Heart left ventricle (tissue), 16 donors: ENCODE measurements at regions not wholly inside any gene's neighbourhood (a gene's known extent, or its start where the extent isn't known, plus 50 kb on each side); places are given as distances from the start of the nearest gene placed in this dataset.

ENCODE experiments used
- ATAC-seq, 4 donors: fragments of 200-7000 bp; cut with Tn5 transposase; one replicate each; pipeline ENCODE4 v1.9.1; 2020 to 2022; ENCODE audit warnings: moderate library complexity in 4 of 4, mild to moderate bottlenecking in 3 of 4, moderate number of reproducible peaks in 1 of 4
- DNase-seq, 5 donors: peaks; one replicate each; pipeline ENCODE4 v3.0.0-alpha.2; 2020
- H3K27ac ChIP-seq, 12 donors: fragments of 200-600 bp; sonication (generic) in 4 of 12; one replicate each; pipeline versions ENCODE4 v1.5.0 to v1.8.0; 2016 to 2022; ENCODE audit warnings: mild to moderate bottlenecking in 2 of 12
- H3K27me3 ChIP-seq, 9 donors: fragments of 200-600 bp; sonication (generic) in 2 of 9; one replicate each; pipeline versions ENCODE4 v1.5.1 to v1.8.0; 2016 to 2022; ENCODE audit warnings: mild to moderate bottlenecking in 3 of 9
- H3K36me3 ChIP-seq, 9 donors: fragments of 200-600 bp; sonication (generic) in 2 of 9; one replicate each; pipeline versions ENCODE4 v1.5.0 to v1.8.0; 2018 to 2022; ENCODE audit warnings: mild to moderate bottlenecking in 2 of 9
- H3K4me1 ChIP-seq, 12 donors: fragments of 200-600 bp; sonication (generic) in 4 of 12; one replicate each; pipeline versions ENCODE4 v1.5.0 to v1.8.0; 2016 to 2022; ENCODE audit warnings: mild to moderate bottlenecking in 3 of 12
- H3K4me3 ChIP-seq, 12 donors: fragments of 200-600 bp; sonication (generic) in 4 of 12; one replicate each; pipeline versions ENCODE4 v1.5.0 to v1.8.0; 2017 to 2022; ENCODE audit warnings: mild to moderate bottlenecking in 9 of 12, moderate library complexity in 4 of 12
- H3K9me3 ChIP-seq, 12 donors: fragments of 200-600 bp; sonication (generic) in 4 of 12; one replicate each; pipeline versions ENCODE4 v1.5.0 to v1.8.0; 2016 to 2022; ENCODE audit warnings: mild to moderate bottlenecking in 1 of 12
- POLR2A ChIP-seq, 2 donors: fragments of 450-650 bp; IDR thresholded peaks; one replicate each; pipeline ENCODE4 v1.6.1; 2017; ENCODE audit warnings: antibody characterized with exemption in 2 of 2, mild to moderate bottlenecking in 2 of 2, moderate library complexity in 2 of 2
- WGBS, 4 donors: extraction: QIAGEN DNeasy Blood & Tissue Kit in 2 of 4; methylation state at CpG; one replicate each; pipeline versions ENCODE4 v1.1.5 to v1.1.7; 2013 to 2018; 5-methylcytosine and 5-hydroxymethylcytosine counted together
- intact Hi-C, 10 donors: fragments of 100-400 bp; cut with DNase I; formaldehyde crosslinking; loops; one replicate each; pipeline versions ENCODE4 v1.11.1 to v1.14.2; 2022
- TF ChIP-seq, protein P1 (sequence below), 12 donors: fragments of 200-600 bp; sonication (generic) in 4 of 12; IDR thresholded peaks; one replicate each; pipeline versions ENCODE4 v1.5.0 to v1.8.0; 2018 to 2022; ENCODE audit warnings: antibody characterized with exemption in 12 of 12, mild to moderate bottlenecking in 5 of 12
- donor health status: ischemic (EF 13 %, LVEDD 7.1; RV severe dilation, severe dysfunction).
- donor health status: healthy with polysubstance abuse.
- donor health status: DM: no; HTN: yes; CAD: no.
- donor health status: DM: no; HTN: no; CAD: no.
- donor health status: ischemic (EF 25% LVEDD 6.9; RV normal size, moderate dysfunction).
- donor health status: ischemic (EF 25% LVEDD 5.7; RV mildly dilated, moderate dysfunction).
- donor health status: healthy.
- donor health status: DM: yes; HTN: yes; CAD: no.
- donor health status: ischemic (EF 35%, LVEDD 5.7; RV mildly dilated, moderate dysfunction).
- donor health status: nonischemic (EF 11% LVEDD 7.7; RV severe dilation, severe dysfunction).
- donor health status: DM: yes; HTN: yes; CAD: no.
- donor health status: PGD.
- donor health status: ischemic (EF 29% LVEDD 5.4; RV normal size, mild dysfunction).
- donor health status: nonischemic (EF 23%, LVEDD 6.1; RV moderate dilation, normal function).

DNA sequence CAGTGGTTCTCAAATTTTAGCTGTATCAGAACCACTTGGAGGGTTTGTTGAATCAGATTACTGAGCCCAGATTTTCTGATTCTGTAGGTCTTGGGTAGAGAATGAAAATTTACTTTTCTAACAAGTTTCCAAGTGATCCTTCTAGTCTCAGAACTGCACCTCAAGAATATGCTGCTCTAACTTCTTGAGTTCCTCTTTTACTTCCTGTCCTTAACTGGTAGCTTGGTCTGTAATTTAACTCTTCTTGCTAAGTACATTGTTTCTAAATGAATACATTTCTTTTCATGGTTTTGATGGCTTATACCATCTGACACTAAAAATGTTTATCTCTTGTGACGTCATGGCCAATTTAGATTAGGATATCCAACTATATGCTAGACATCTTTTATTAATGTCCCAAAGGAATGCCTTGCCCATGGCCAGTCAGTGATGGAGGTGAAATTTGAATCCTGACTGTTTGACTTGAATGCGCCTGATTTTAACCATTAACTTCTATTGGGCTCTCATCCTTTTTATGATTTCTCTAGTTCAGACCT is 262.6 kb upstream of the NAALADL2 start:
- Histone ChIP-seq H3K27ac (no peak overlapping the region), H3K4me1 (no peaks in the 10 kb centered on the region), H3K27me3 (no peaks in the 10 kb centered on the region), H3K36me3 (no peaks in the 10 kb centered on the region), H3K9me3 (peaks cover 0 to 5% (median 0%) of the 10 kb centered on the region in 12 donors), H3K4me3 (no peak overlapping the region)
- ATAC-seq (no peak), DNase-seq (no peak)
- intact Hi-C loops, result no loop called here
- TF ChIP-seq, protein P1, sequence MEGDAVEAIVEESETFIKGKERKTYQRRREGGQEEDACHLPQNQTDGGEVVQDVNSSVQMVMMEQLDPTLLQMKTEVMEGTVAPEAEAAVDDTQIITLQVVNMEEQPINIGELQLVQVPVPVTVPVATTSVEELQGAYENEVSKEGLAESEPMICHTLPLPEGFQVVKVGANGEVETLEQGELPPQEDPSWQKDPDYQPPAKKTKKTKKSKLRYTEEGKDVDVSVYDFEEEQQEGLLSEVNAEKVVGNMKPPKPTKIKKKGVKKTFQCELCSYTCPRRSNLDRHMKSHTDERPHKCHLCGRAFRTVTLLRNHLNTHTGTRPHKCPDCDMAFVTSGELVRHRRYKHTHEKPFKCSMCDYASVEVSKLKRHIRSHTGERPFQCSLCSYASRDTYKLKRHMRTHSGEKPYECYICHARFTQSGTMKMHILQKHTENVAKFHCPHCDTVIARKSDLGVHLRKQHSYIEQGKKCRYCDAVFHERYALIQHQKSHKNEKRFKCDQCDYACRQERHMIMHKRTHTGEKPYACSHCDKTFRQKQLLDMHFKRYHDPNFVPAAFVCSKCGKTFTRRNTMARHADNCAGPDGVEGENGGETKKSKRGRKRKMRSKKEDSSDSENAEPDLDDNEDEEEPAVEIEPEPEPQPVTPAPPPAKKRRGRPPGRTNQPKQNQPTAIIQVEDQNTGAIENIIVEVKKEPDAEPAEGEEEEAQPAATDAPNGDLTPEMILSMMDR (IDR thresholded peaks at IDR 0.05), result no peak
- no peak for TF ChIP-seq POLR2A (IDR thresholded peaks at IDR 0.05)
- 28 to 75% (median 68%) methylated on average over 2 of the region's 2 CpGs for WGBS, 4 donors

DNA sequence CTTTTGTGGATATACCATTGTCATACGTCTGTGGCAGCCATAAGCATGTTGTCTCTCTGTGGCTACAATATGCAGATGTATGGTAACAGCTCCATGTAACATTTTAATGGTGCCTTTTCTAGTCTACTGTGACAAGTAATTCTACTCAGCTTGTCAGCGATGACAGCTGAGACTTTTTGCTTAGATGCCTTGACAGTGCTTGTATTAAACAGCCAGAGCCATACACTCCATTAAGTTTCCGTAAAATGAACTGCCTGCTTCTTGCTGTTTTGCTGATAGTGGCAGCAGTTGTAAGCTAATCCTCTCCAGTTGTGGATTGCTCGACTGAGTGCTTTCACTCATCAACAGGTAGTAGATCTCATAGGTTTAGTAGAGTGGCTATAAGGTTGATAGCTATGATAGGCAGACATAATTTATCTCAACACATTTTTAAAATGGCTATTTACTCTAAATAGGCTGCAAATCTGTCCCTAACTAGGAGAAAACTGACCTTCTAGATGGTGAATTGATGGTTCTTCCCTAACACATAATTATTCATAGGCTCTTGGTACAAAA is 260.2 kb upstream of the NAALADL2 start:
- Histone ChIP-seq H3K9me3 (peaks cover 0 to 16% (median 1%) of the 10 kb centered on the region in 12 donors), H3K27me3 (no peaks in the 10 kb centered on the region), H3K4me3 (no peak overlapping the region), H3K36me3 (no peaks in the 10 kb centered on the region), H3K4me1 (no peaks in the 10 kb centered on the region), H3K27ac (no peak overlapping the region)
- WGBS, 4 donors, result 44 to 71% (median 53%) methylated on average over 4 of the region's 4 CpGs
- DNase-seq (no peak), ATAC-seq (no peak)
- intact Hi-C loops, result no loop called here
- TF ChIP-seq, protein P1 (IDR thresholded peaks at IDR 0.05), result no peak
- no peak for TF ChIP-seq POLR2A (IDR thresholded peaks at IDR 0.05)

DNA sequence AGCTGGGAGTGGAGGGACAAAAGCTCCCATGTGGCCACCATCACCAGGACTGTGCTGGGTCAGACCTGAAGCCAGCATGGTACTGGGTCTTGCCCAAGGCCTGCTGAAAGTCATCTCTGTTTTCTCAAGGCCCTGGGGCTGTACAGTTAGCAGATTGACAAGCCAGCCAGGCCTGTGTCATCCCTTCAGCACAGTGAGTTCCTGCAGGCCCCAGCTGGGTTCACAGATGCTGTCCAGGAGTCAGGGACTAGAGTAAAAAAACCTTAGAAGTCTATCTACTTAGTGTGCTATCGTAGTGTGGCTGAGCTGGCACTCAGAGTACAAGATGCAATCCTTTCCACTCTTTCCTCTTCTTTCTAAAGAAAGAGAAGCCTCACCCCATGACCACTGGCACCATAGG is 246.0 kb upstream of the NAALADL2 start:
- H3K27me3 ChIP-seq, result no peaks in the 10 kb centered on the region
- 56 to 100% (median 81%) methylated on average over 1 of the region's 1 CpG for WGBS, 4 donors
- H3K4me1 ChIP-seq, result peaks cover 0 to 9% (median 0%) of the 10 kb centered on the region in 12 donors
- peaks cover 0 to 5% (median 0%) of the 10 kb centered on the region in 12 donors for H3K9me3 ChIP-seq
- no peak overlapping the region for H3K27ac ChIP-seq
- intact Hi-C loops, result no loop called here
- H3K36me3 ChIP-seq, result no peaks in the 10 kb centered on the region
- ATAC-seq, result peak in 1 of 4 donors; percentile 24
- DNase-seq, result peak in 1 of 5 donors; percentile 43
- no peak overlapping the region for H3K4me3 ChIP-seq
- TF ChIP-seq, protein P1 (IDR thresholded peaks at IDR 0.05), result no peak
- TF ChIP-seq POLR2A (IDR thresholded peaks at IDR 0.05), result no peak

DNA sequence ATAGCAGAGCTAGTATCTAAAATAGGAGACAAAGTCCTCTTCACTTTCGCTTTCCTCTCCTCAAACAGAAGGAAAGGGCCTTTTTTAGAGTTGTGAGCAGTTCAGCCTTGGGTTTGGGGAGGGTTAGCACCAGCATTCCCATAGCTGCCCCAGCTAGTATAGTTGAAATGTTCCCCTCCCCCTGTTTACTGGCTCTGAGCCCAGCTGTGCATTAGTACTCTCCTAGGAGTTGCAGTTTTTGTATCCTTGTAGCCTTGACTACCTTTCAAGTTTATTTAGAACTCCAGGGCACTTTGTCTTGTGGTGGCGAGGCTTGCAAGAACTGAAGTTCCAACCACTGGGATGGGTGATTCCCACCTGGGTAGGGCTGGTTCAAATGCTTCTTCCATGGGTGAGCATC is 245.1 kb upstream of the NAALADL2 start:
- H3K4me1 ChIP-seq, result peaks cover 0 to 12% (median 0%) of the 10 kb centered on the region in 12 donors
- ATAC-seq (no peak), DNase-seq (no peak)
- H3K36me3 ChIP-seq, result no peaks in the 10 kb centered on the region
- intact Hi-C loops, result no loop called here
- 67 to 80% (median 74%) methylated on average over 2 of the region's 2 CpGs for WGBS, 4 donors
- H3K9me3 ChIP-seq, result peaks cover 0 to 5% (median 0%) of the 10 kb centered on the region in 12 donors
- TF ChIP-seq, protein P1 (IDR thresholded peaks at IDR 0.05), result no peak
- TF ChIP-seq POLR2A (IDR thresholded peaks at IDR 0.05), result no peak
- no peak overlapping the region for H3K4me3 ChIP-seq
- H3K27me3 ChIP-seq, result no peaks in the 10 kb centered on the region
- no peak overlapping the region for H3K27ac ChIP-seq
